ENCODE measurements at regions not wholly inside any gene's neighbourhood (a gene's known extent, or its start where the extent isn't known, plus 50 kb on each side); places are given as distances from the start of the nearest gene placed in this dataset.

GRCh38 chr4:144298519-144298918, 158.0 kb upstream of the GYPA start:
- no peaks in the 10 kb centered on the region for H3K9me3 ChIP-seq (ENCODE audit: control insufficient read depth in 2 of 3, low read length in 3 of 3)
- DNase-seq, result no peak
- Mint-ChIP-seq H3K27ac (no peak overlapping the region), H3K9me3 (peaks cover 0 to 5% (median 0%) of the 10 kb centered on the region in 11 donors), H3K4me1 (no peaks in the 10 kb centered on the region), H3K4me3 (no peak overlapping the region), H3K27me3 (peaks cover 0 to 4% (median 0%) of the 10 kb centered on the region in 5 donors), H3K36me3 (no peaks in the 10 kb centered on the region)
- intact Hi-C loops (cut with micrococcal nuclease), result no loop called here
- ChIA-PET POLR2A (no interaction called here), CTCF (no interaction called here)
- H3K4me3 ChIP-seq (ENCODE audit: low read length), result no peak overlapping the region
- no peak for ATAC-seq
- no peaks in the 10 kb centered on the region for H3K36me3 ChIP-seq (ENCODE audit: control insufficient read depth in 2 of 3, insufficient read depth in 3 of 3, low read length in 3 of 3)
- no peaks in the 10 kb centered on the region for H3K4me1 ChIP-seq (ENCODE audit: control insufficient read depth in 2 of 2, insufficient read depth in 2 of 2, low read length in 2 of 2)
- no peaks in the 10 kb centered on the region for H3K27me3 ChIP-seq (ENCODE audit: control insufficient read depth in 2 of 2, insufficient read depth in 2 of 2, low read length in 2 of 2)
- H3K27ac ChIP-seq (ENCODE audit: low read depth, low read length), result no peak overlapping the region

DNA sequence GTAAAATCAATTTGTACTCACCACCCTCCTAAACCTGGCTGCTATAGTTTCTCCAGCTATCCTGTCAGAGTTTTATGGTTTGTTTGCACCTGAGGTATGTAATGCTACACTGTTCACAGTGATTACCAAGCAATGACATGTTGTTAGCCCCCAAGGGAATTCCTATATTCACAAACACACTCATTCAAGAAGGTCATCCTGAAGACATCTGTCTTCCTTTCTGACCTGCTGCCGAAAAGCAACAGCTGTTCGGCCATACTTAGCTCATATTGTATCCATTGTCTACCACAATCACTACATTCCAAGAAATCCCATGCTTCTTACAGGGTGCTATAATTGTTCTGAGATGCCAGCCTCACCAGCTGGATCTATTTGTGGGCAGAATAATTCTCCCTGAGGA, 160.1 kb upstream of the GYPA start:
- no peaks in the 10 kb centered on the region for H3K36me3 ChIP-seq (ENCODE audit: control insufficient read depth in 2 of 3, insufficient read depth in 3 of 3, low read length in 3 of 3)
- peaks cover 0 to 4% (median 0%) of the 10 kb centered on the region in 5 donors for H3K27me3 Mint-ChIP-seq
- no peaks in the 10 kb centered on the region for H3K4me1 ChIP-seq (ENCODE audit: control insufficient read depth in 2 of 2, insufficient read depth in 2 of 2, low read length in 2 of 2)
- H3K9me3 ChIP-seq (ENCODE audit: control insufficient read depth in 2 of 3, low read length in 3 of 3), result no peaks in the 10 kb centered on the region
- ATAC-seq, result no peak
- no peaks in the 10 kb centered on the region for H3K4me1 Mint-ChIP-seq
- H3K4me3 ChIP-seq (ENCODE audit: low read length), result no peak overlapping the region
- no peaks in the 10 kb centered on the region for H3K36me3 Mint-ChIP-seq
- ChIA-PET CTCF (no interaction called here), POLR2A (no interaction called here)
- peaks cover 0 to 5% (median 0%) of the 10 kb centered on the region in 11 donors for H3K9me3 Mint-ChIP-seq
- H3K27ac ChIP-seq (ENCODE audit: low read depth, low read length), result no peak overlapping the region
- no peaks in the 10 kb centered on the region for H3K27me3 ChIP-seq (ENCODE audit: control insufficient read depth in 2 of 2, insufficient read depth in 2 of 2, low read length in 2 of 2)
- intact Hi-C loops (cut with micrococcal nuclease), result no loop called here
- H3K4me3 Mint-ChIP-seq, result no peak overlapping the region
- no peak overlapping the region for H3K27ac Mint-ChIP-seq
- DNase-seq, result no peak

DNA sequence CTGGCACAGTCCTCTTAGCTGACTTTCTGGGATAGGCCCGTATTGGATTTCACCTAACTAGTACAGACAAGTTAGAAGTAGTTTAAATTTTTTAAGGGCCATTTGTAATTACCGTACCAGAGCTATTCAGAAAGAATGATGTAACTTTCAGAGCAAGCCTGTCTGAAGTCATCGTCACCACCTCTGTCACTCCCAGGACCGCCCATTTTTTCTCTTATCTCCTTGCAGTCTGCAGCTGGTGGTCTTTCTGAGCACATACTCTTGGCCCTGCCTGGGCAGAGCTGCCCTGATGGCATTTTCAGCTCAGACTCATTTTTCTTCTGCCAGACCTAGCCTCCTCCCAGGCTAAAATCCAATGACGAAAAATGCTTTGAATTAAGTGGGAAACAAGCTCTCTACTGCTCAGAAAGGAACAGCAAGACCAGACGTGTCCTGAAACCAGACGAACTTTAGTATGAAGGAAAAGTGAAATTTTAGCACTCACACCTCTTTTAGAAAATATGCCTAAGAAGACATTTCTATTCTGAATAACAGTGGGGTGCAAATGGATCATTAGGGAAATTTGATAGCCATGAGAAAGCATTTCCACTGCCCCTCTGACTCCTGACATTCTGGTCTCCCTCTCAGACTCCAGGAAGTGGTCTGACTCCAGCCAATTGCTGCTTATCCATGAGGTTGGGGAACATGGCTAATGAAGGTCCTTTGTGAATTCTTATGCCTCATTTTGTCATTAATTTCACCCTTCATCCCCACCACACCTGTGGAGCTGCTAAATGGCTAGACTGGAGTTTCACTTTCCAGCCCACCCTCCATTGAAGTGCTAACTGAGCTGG, 162.4 kb upstream of the GYPA start:
- intact Hi-C loops (cut with micrococcal nuclease), result no loop called here
- H3K27me3 Mint-ChIP-seq, result peaks cover 0 to 4% (median 0%) of the 10 kb centered on the region in 5 donors
- peaks cover 0 to 5% (median 0%) of the 10 kb centered on the region in 11 donors for H3K9me3 Mint-ChIP-seq
- H3K4me3 Mint-ChIP-seq, result no peak overlapping the region
- no peak overlapping the region for H3K27ac ChIP-seq (ENCODE audit: low read depth, low read length)
- CTCF ChIA-PET, result no interaction called here
- no peak overlapping the region for H3K27ac Mint-ChIP-seq
- H3K4me1 ChIP-seq (ENCODE audit: control insufficient read depth in 2 of 2, insufficient read depth in 2 of 2, low read length in 2 of 2), result no peaks in the 10 kb centered on the region
- H3K36me3 Mint-ChIP-seq, result no peaks in the 10 kb centered on the region
- ATAC-seq, result no peak
- POLR2A ChIA-PET, result no interaction called here
- no peaks in the 10 kb centered on the region for H3K4me1 Mint-ChIP-seq
- no peak for DNase-seq
- H3K9me3 ChIP-seq (ENCODE audit: control insufficient read depth in 2 of 3, low read length in 3 of 3), result no peaks in the 10 kb centered on the region
- H3K4me3 ChIP-seq (ENCODE audit: low read length), result no peak overlapping the region
- H3K27me3 ChIP-seq (ENCODE audit: control insufficient read depth in 2 of 2, insufficient read depth in 2 of 2, low read length in 2 of 2), result no peaks in the 10 kb centered on the region
- H3K36me3 ChIP-seq (ENCODE audit: control insufficient read depth in 2 of 3, insufficient read depth in 3 of 3, low read length in 3 of 3), result no peaks in the 10 kb centered on the region

GRCh38 chr4:144304025-144304424, 163.5 kb upstream of the GYPA start:
- ChIA-PET CTCF (no interaction called here), POLR2A (no interaction called here)
- Histone ChIP-seq H3K4me3 (ENCODE audit: low read length) (no peak overlapping the region), H3K27ac (ENCODE audit: low read depth, low read length) (no peak overlapping the region), H3K4me1 (ENCODE audit: control insufficient read depth in 2 of 2, insufficient read depth in 2 of 2, low read length in 2 of 2) (no peaks in the 10 kb centered on the region), H3K27me3 (ENCODE audit: control insufficient read depth in 2 of 2, insufficient read depth in 2 of 2, low read length in 2 of 2) (no peaks in the 10 kb centered on the region), H3K36me3 (ENCODE audit: control insufficient read depth in 2 of 3, insufficient read depth in 3 of 3, low read length in 3 of 3) (no peaks in the 10 kb centered on the region), H3K9me3 (ENCODE audit: control insufficient read depth in 2 of 3, low read length in 3 of 3) (no peaks in the 10 kb centered on the region)
- H3K4me3 Mint-ChIP-seq, result no peak overlapping the region
- no peak for ATAC-seq
- H3K27me3 Mint-ChIP-seq, result peaks cover 0 to 4% (median 0%) of the 10 kb centered on the region in 5 donors
- no peak overlapping the region for H3K27ac Mint-ChIP-seq
- H3K4me1 Mint-ChIP-seq, result no peaks in the 10 kb centered on the region
- H3K9me3 Mint-ChIP-seq, result peaks cover 0 to 5% (median 0%) of the 10 kb centered on the region in 11 donors
- H3K36me3 Mint-ChIP-seq, result no peaks in the 10 kb centered on the region
- no peak for DNase-seq
- intact Hi-C loops (cut with micrococcal nuclease), result no loop called here

GRCh38 chr4:144310535-144310934, 170.0 kb upstream of the GYPA start:
- intact Hi-C loops (cut with micrococcal nuclease), result no loop called here
- Histone ChIP-seq H3K4me1 (ENCODE audit: control insufficient read depth in 2 of 2, insufficient read depth in 2 of 2, low read length in 2 of 2) (no peaks in the 10 kb centered on the region), H3K4me3 (ENCODE audit: low read length) (no peak overlapping the region), H3K9me3 (ENCODE audit: control insufficient read depth in 2 of 3, low read length in 3 of 3) (peaks cover 0 to 15% (median 0%) of the 10 kb centered on the region in 3 experiments), H3K27ac (ENCODE audit: low read depth, low read length) (no peak overlapping the region), H3K27me3 (ENCODE audit: control insufficient read depth in 2 of 2, insufficient read depth in 2 of 2, low read length in 2 of 2) (no peaks in the 10 kb centered on the region), H3K36me3 (ENCODE audit: control insufficient read depth in 2 of 3, insufficient read depth in 3 of 3, low read length in 3 of 3) (no peaks in the 10 kb centered on the region)
- Mint-ChIP-seq H3K4me3 (no peak overlapping the region), H3K9me3 (peaks cover 3 to 22% (median 15%) of the 10 kb centered on the region in 11 donors), H3K27me3 (peaks cover 0 to 8% (median 5%) of the 10 kb centered on the region in 5 donors), H3K27ac (no peak overlapping the region), H3K4me1 (peaks cover 0 to 1% (median 0%) of the 10 kb centered on the region in 7 donors), H3K36me3 (peaks cover 0 to 5% (median 4%) of the 10 kb centered on the region in 5 donors)
- DNase-seq (no peak), ATAC-seq (no peak)
- ChIA-PET CTCF (no interaction called here), POLR2A (no interaction called here)

GRCh38 chr4:144313370-144313769, 172.9 kb upstream of the GYPA start:
- no peak for ATAC-seq
- peaks cover 0 to 15% (median 0%) of the 10 kb centered on the region in 3 experiments for H3K9me3 ChIP-seq (ENCODE audit: control insufficient read depth in 2 of 3, low read length in 3 of 3)
- ChIA-PET CTCF (no interaction called here), POLR2A (no interaction called here)
- peaks cover 4 to 29% (median 19%) of the 10 kb centered on the region in 11 donors for H3K9me3 Mint-ChIP-seq
- no peaks in the 10 kb centered on the region for H3K4me1 ChIP-seq (ENCODE audit: control insufficient read depth in 2 of 2, insufficient read depth in 2 of 2, low read length in 2 of 2)
- H3K27ac Mint-ChIP-seq, result no peak overlapping the region
- intact Hi-C loops (cut with micrococcal nuclease), result no loop called here
- peaks cover 0 to 1% (median 0%) of the 10 kb centered on the region in 7 donors for H3K4me1 Mint-ChIP-seq
- DNase-seq, result no peak
- H3K27me3 Mint-ChIP-seq, result peaks cover 0 to 12% (median 5%) of the 10 kb centered on the region in 5 donors
- peaks cover 0 to 9% (median 4%) of the 10 kb centered on the region in 5 donors for H3K36me3 Mint-ChIP-seq
- no peak overlapping the region for H3K27ac ChIP-seq (ENCODE audit: low read depth, low read length)
- no peaks in the 10 kb centered on the region for H3K27me3 ChIP-seq (ENCODE audit: control insufficient read depth in 2 of 2, insufficient read depth in 2 of 2, low read length in 2 of 2)
- H3K36me3 ChIP-seq (ENCODE audit: control insufficient read depth in 2 of 3, insufficient read depth in 3 of 3, low read length in 3 of 3), result no peaks in the 10 kb centered on the region
- no peak overlapping the region for H3K4me3 Mint-ChIP-seq
- no peak overlapping the region for H3K4me3 ChIP-seq (ENCODE audit: low read length)

DNA sequence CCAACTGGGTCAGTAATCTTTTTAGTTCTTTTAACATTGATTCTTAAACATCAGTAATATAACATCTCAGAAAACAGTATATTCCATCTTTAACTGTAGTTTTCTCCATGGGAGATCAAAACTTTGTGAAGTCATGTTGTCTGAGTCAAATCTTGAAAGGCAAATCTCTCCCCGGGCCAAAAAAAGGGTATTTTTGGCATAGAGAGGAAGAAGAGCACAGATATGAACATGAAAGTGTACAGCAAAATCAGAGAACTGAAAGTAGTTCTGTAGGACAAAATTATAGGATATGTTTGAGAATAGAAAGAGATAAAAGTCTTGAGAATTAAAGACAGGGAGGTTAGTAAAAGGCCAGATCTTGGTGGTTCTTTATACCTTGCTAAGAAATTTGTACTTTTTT, 176.4 kb upstream of the GYPA start:
- DNase-seq (no peak), ATAC-seq (no peak)
- peaks cover 0 to 9% (median 4%) of the 10 kb centered on the region in 5 donors for H3K36me3 Mint-ChIP-seq
- no peaks in the 10 kb centered on the region for H3K36me3 ChIP-seq (ENCODE audit: control insufficient read depth in 2 of 3, insufficient read depth in 3 of 3, low read length in 3 of 3)
- peaks cover 0 to 1% (median 0%) of the 10 kb centered on the region in 7 donors for H3K4me1 Mint-ChIP-seq
- H3K9me3 Mint-ChIP-seq, result peaks cover 4 to 29% (median 18%) of the 10 kb centered on the region in 11 donors
- no peak overlapping the region for H3K27ac Mint-ChIP-seq
- no peaks in the 10 kb centered on the region for H3K27me3 ChIP-seq (ENCODE audit: control insufficient read depth in 2 of 2, insufficient read depth in 2 of 2, low read length in 2 of 2)
- intact Hi-C loops (cut with micrococcal nuclease), result no loop called here
- no peaks in the 10 kb centered on the region for H3K4me1 ChIP-seq (ENCODE audit: control insufficient read depth in 2 of 2, insufficient read depth in 2 of 2, low read length in 2 of 2)
- ChIA-PET POLR2A (no interaction called here), CTCF (no interaction called here)
- H3K4me3 Mint-ChIP-seq, result no peak overlapping the region
- H3K27me3 Mint-ChIP-seq, result peaks cover 0 to 12% (median 0%) of the 10 kb centered on the region in 5 donors
- H3K9me3 ChIP-seq (ENCODE audit: control insufficient read depth in 2 of 3, low read length in 3 of 3), result peaks cover 0 to 15% (median 0%) of the 10 kb centered on the region in 3 experiments
- H3K27ac ChIP-seq (ENCODE audit: low read depth, low read length), result no peak overlapping the region
- no peak overlapping the region for H3K4me3 ChIP-seq (ENCODE audit: low read length)

All from naive thymus-derived CD4-positive, alpha-beta T cell (primary cell).